Coronary artery (tissue), 2 donors: ENCODE measurements at regions not wholly inside any gene's neighbourhood (a gene's known extent, or its start where the extent isn't known, plus 50 kb on each side); places are given as distances from the start of the nearest gene placed in this dataset.

Source experiments
- DNase-seq: peaks from one replicate; pipeline ENCODE4 v3.0.0-alpha.2; 2017; ENCODE audit warnings: low spot score
- H3K27ac ChIP-seq, 2 donors: fragments of 200-600 bp; sonication (generic); one replicate each; pipeline ENCODE4 v1.5.1; 2016 to 2019
- H3K4me3 ChIP-seq: fragments of 200-600 bp; sonication (generic); 2 replicates; pipeline ENCODE4 v1.5.1; 2016; ENCODE audit warnings: mild to moderate bottlenecking, moderate library complexity
- TF ChIP-seq, protein P1 (sequence below): fragments of 200-600 bp; sonication (generic); IDR thresholded peaks from one replicate; pipeline ENCODE4 v1.5.1; 2019; ENCODE audit warnings: antibody characterized with exemption

- Histone ChIP-seq H3K27ac (no peak overlapping the region), H3K4me3 (no peak overlapping the region)
- DNase-seq, result no peak
- TF ChIP-seq, protein P1, sequence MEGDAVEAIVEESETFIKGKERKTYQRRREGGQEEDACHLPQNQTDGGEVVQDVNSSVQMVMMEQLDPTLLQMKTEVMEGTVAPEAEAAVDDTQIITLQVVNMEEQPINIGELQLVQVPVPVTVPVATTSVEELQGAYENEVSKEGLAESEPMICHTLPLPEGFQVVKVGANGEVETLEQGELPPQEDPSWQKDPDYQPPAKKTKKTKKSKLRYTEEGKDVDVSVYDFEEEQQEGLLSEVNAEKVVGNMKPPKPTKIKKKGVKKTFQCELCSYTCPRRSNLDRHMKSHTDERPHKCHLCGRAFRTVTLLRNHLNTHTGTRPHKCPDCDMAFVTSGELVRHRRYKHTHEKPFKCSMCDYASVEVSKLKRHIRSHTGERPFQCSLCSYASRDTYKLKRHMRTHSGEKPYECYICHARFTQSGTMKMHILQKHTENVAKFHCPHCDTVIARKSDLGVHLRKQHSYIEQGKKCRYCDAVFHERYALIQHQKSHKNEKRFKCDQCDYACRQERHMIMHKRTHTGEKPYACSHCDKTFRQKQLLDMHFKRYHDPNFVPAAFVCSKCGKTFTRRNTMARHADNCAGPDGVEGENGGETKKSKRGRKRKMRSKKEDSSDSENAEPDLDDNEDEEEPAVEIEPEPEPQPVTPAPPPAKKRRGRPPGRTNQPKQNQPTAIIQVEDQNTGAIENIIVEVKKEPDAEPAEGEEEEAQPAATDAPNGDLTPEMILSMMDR, result no peak
Measured at GRCh38 chr4:181775298-181775697, 467.9 kb upstream of the TENM3 start.

DNA sequence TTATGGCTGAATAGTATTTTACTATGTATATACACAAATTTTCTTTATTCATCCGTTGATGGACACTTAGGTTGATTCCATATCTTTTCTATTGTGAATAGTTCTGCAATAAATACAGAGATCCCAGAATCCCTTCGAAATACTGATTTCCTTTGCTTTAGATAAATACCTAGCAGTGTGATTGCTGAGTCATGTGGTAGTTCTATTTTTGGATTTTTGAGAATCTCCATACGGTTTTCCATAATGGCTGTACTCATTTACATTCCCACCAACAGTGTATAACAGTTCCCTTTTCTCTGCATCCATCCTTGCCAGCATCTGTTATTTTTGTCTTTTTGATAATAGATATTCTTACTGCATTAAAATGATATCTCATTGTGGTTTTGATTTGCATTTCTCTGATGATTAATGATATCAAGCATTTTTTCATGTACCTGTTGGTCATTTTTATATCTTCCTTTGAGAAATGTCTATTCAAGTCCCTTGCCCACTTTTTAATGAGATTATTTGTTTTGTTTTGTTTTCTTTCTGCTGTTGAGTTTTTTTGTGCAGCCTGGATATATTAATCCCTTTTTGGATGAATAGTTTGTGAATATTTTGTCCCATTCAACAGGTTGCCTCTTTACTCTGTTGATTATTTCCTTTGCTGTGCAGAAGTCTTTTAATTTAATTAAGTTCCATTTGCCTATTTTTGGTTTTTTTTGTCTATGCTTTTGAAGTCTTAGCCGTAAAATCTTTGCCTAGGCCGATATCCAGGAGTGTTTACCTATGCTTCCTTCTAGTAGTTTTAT, 466.7 kb upstream of the TENM3 start:
- TF ChIP-seq, protein P1, result no peak
- no peak for DNase-seq
- no peak overlapping the region for H3K27ac ChIP-seq
- H3K4me3 ChIP-seq, result no peak overlapping the region

DNA sequence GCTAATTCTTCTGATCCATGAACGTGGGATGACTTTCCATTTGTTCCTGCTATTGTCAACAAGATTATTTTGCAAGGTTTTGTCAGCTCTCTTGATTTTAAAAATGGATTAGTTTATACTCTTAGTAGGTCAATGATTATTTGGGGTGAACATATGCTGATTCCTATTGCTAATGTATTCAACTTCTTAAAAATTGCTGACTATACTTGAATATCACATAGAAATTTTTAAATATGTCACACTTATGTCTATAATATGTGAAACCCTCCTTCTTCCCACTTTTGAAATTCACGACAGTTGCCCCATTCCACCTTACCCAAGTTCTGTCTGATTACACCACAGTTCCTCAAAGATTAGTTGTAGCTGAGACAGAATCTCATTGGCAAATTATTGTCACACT, 465.7 kb upstream of the TENM3 start:
- TF ChIP-seq, protein P1, result no peak
- H3K4me3 ChIP-seq, result no peak overlapping the region
- no peak for DNase-seq

DNA sequence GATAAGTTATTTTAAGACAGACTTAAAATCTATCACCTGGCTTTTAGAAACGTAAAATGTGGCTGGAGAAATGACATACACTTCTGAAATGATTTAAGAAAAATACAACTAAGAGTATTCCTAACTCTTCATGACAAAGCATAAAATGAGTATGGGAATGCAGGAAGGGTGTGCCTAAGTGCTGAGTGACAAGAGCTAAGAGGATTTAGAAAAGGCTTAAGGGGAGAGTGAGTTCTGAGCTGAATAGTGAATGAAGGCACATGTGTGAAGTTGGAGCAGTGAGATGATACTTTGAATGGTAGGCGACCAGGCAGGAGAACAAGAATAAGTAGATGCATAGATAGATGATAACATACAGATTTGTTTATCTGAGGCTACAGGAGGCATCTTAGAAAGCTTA, 458.3 kb upstream of the TENM3 start:
- Histone ChIP-seq H3K27ac (no peak overlapping the region), H3K4me3 (no peak overlapping the region)
- DNase-seq, result no peak
- TF ChIP-seq, protein P1, result no peak

More for the DNA sequence above, 465.7 kb upstream of the TENM3 start:
- no peak overlapping the region for H3K27ac ChIP-seq

DNA sequence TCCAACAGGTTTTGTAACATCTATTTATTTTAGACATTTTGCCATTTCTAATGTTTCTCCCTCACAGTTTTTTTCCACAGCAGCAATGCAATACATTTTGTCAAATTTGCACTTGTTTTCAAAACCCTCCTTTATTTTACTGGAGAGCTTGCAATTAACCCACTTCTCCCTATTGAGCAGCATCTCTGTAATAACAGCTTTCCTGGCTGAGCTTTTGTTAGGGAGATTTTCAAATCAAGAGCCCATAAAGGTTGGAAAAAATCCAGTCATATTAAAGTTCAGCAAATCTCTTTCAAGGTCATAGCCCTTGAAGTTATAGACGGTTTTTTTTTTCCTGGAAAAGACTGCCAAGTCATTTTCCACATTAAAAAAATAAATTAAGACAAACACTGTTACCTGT, 450.6 kb upstream of the TENM3 start:
- DNase-seq, result no peak
- TF ChIP-seq, protein P1, result no peak
- Histone ChIP-seq H3K27ac (no peak overlapping the region), H3K4me3 (no peak overlapping the region)

DNA sequence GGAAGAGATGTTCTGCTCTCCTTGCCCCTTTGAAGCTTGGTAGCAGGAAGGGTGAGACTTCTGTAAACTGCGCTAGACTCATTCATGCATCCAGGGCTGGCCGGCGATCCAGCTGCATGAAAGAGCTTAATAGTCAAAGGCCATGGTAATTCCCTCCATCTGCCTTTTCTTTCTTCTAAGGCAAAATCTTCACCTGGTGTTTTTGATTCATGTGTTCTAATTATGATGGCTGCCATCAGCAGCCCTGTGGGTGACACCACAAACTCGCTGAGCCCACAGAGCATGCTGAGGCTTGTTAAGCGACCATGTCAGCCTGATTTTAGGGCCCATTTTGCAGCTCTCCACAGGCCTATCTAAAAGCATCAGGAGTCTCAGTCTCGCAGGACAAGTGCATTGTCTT, 450.1 kb upstream of the TENM3 start:
- TF ChIP-seq, protein P1, result no peak
- no peak overlapping the region for H3K4me3 ChIP-seq
- no peak for DNase-seq
- H3K27ac ChIP-seq, result no peak overlapping the region

- TF ChIP-seq, protein P1, result no peak
- no peak for DNase-seq
- H3K4me3 ChIP-seq, result no peak overlapping the region
- no peak overlapping the region for H3K27ac ChIP-seq
Measured at GRCh38 chr4:181796502-181796901, 446.7 kb upstream of the TENM3 start.
